Common myeloid progenitor, CD34-positive (primary cell): ENCODE measurements at regions not wholly inside any gene's neighbourhood (a gene's known extent, or its start where the extent isn't known, plus 50 kb on each side); places are given as distances from the start of the nearest gene placed in this dataset.

ENCODE experiments used
- CTCF ChIA-PET: fragments of 350-600 bp; sonication (Branson Sonifier 250); formaldehyde crosslinking; loops from one replicate; lab custom pipeline; 2021; ENCODE audit warnings: antibody characterized with exemption; lab: Charles Lee
- POLR2A ChIA-PET: fragments of 350-600 bp; sonication (Branson Sonifier 250); formaldehyde crosslinking; loops from one replicate; lab custom pipeline; 2021; ENCODE audit warnings: antibody characterized with exemption; lab: Charles Lee
- DNase-seq, 3 donors: peaks; one replicate each; pipeline versions ENCODE4 v3.0.0 to v3.0.0-alpha.2; 2013
- H3K27ac ChIP-seq, 2 experiments: 1 replicate in 1 of 2; 2 replicates in 1 of 2; pipeline ENCODE4 v1.7.0; 2013; ENCODE audit warnings: inconsistent platforms in 2 of 2, low read length in 2 of 2, mild to moderate bottlenecking in 2 of 2, low read depth in 1 of 2, moderate library complexity in 1 of 2; ENCODE audit not compliant: severe bottlenecking in 2 of 2, insufficient read depth in 1 of 2, poor library complexity in 1 of 2
- H3K27me3 ChIP-seq, 5 experiments: replicated peaks in 2 of 5; 1 replicate in 3 of 5; 2 replicates in 2 of 5; pipeline versions ENCODE4 v1.6.1 to v1.7.0; 2013; ENCODE audit warnings: low read length in 4 of 5, mild to moderate bottlenecking in 2 of 5, moderate library complexity in 2 of 5, inconsistent platforms in 1 of 5; ENCODE audit not compliant: insufficient read depth in 5 of 5, control insufficient read depth in 4 of 5
- H3K36me3 ChIP-seq, 4 experiments: 1 replicate in 2 of 4; 2 replicates in 2 of 4; pipeline versions ENCODE4 v1.6.1 to v1.7.0; 2013; ENCODE audit warnings: low read length in 3 of 4, control low read depth in 1 of 4, mild to moderate bottlenecking in 1 of 4; ENCODE audit not compliant: control insufficient read depth in 4 of 4, insufficient read depth in 4 of 4
- H3K4me1 ChIP-seq, 4 experiments: 1 replicate in 3 of 4; 2 replicates in 1 of 4; pipeline versions ENCODE4 v1.6.1 to v1.7.1; 2013; ENCODE audit warnings: low read length in 3 of 4, mild to moderate bottlenecking in 3 of 4, control low read depth in 1 of 4, inconsistent platforms in 1 of 4, moderate library complexity in 1 of 4; ENCODE audit not compliant: control insufficient read depth in 4 of 4, insufficient read depth in 4 of 4; ENCODE audit errors: control extremely low read depth in 1 of 4
- H3K4me3 ChIP-seq, 7 experiments: 1 replicate in 4 of 7; 2 replicates in 3 of 7; pipeline versions ENCODE4 v1.5.1 to v1.7.0; 2013; ENCODE audit warnings: mild to moderate bottlenecking in 7 of 7, low read length in 6 of 7, moderate library complexity in 6 of 7, inconsistent platforms in 2 of 7, low read depth in 2 of 7, control low read depth in 1 of 7; ENCODE audit not compliant: insufficient read depth in 4 of 7, control insufficient read depth in 1 of 7; ENCODE audit errors: extremely low read depth in 1 of 7
- H3K9me3 ChIP-seq, 5 experiments: 1 replicate in 4 of 5; 2 replicates in 1 of 5; pipeline versions ENCODE4 v1.6.1 to v1.7.1; 2013; ENCODE audit warnings: low read length in 4 of 5, mild to moderate bottlenecking in 2 of 5, inconsistent platforms in 1 of 5, low read depth in 1 of 5, moderate library complexity in 1 of 5; ENCODE audit not compliant: control insufficient read depth in 4 of 5, insufficient read depth in 2 of 5; ENCODE audit errors: control extremely low read depth in 1 of 5
- WGBS: methylation state at CpG from one replicate; pipeline ENCODE4 v1.1.5; 2013; ENCODE audit not compliant: insufficient coverage; 5-methylcytosine and 5-hydroxymethylcytosine counted together

- no peak for DNase-seq
- no peaks in the 10 kb centered on the region for H3K4me1 ChIP-seq
- ChIA-PET POLR2A (no interaction called here), CTCF (no interaction called here)
- H3K27me3 ChIP-seq = peaks cover 2 to 31% (median 5%) of the 10 kb centered on the region in 5 experiments
- 90% methylated on average over 3 of the region's 4 CpGs for WGBS
- H3K27ac ChIP-seq = no peak overlapping the region
- H3K9me3 ChIP-seq = no peaks in the 10 kb centered on the region
- no peaks in the 10 kb centered on the region for H3K36me3 ChIP-seq
- H3K4me3 ChIP-seq = no peak overlapping the region
Observed at GRCh38 chr16:54645345-54645744, 285.3 kb upstream of the IRX5 start.

DNA sequence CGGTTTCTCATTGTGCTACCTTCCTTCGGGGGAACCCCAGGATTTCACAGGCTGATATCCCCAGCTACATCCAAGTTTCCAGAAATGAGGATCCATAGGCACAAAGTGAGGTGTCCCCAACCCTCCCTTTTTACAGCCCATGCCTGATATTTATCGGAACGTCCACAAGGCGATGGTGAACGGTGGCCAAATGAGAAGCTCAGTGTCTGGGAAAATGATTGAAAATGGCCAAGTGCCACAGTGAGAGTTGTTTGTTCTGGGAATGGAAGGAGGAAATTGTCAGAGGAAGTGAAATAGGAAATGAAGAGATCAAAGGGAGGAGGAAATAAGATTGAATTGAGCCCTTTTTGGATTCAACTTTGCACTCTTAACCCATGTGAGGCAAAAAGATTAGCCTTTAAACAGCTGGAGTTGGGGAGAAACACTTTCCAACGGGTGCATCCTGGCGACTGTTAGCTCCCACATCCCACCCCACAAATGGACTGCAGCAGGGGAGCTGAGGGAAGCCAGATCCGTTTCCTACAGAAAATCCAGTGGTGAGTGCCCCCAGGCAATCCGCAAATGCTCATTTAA lies 294.4 kb upstream of the IRX5 start:
- POLR2A ChIA-PET = no interaction called here

GRCh38 chr16:54633943-54634362 lies 296.7 kb upstream of the IRX5 start:
- DNase-seq = peak in 1 of 3 donors; percentile 2
- no peaks in the 10 kb centered on the region for H3K9me3 ChIP-seq
- H3K27ac ChIP-seq = no peak overlapping the region
- no peak overlapping the region for H3K4me3 ChIP-seq
- H3K36me3 ChIP-seq = no peaks in the 10 kb centered on the region
- CTCF ChIA-PET = no interaction called here
- POLR2A ChIA-PET = no interaction called here
- H3K4me1 ChIP-seq = no peaks in the 10 kb centered on the region
- H3K27me3 ChIP-seq = peaks cover 0 to 33% (median 3%) of the 10 kb centered on the region in 5 experiments
- 86% methylated on average over 5 of the region's 6 CpGs for WGBS

More for the DNA sequence above, 294.4 kb upstream of the IRX5 start:
- H3K9me3 ChIP-seq = no peaks in the 10 kb centered on the region
- H3K36me3 ChIP-seq = no peaks in the 10 kb centered on the region
- no peak overlapping the region for H3K27ac ChIP-seq
- no peak overlapping the region for H3K4me3 ChIP-seq
- no peaks in the 10 kb centered on the region for H3K4me1 ChIP-seq
- CTCF ChIA-PET = no interaction called here
- WGBS = 67% methylated on average over 7 of the region's 10 CpGs
- peaks cover 0 to 24% (median 3%) of the 10 kb centered on the region in 5 experiments for H3K27me3 ChIP-seq
- DNase-seq = no peak

- WGBS = 87% methylated on average over 5 of the region's 13 CpGs
- H3K4me1 ChIP-seq = no peaks in the 10 kb centered on the region
- H3K4me3 ChIP-seq = no peak overlapping the region
- ChIA-PET CTCF (no interaction called here), POLR2A (no interaction called here)
- no peak for DNase-seq
- no peaks in the 10 kb centered on the region for H3K36me3 ChIP-seq
- no peak overlapping the region for H3K27ac ChIP-seq
- peaks cover 0 to 33% (median 5%) of the 10 kb centered on the region in 5 experiments for H3K27me3 ChIP-seq
- H3K9me3 ChIP-seq = no peaks in the 10 kb centered on the region
Observed at GRCh38 chr16:54632322-54633220, 298.1 kb upstream of the IRX5 start.

- H3K9me3 ChIP-seq = no peaks in the 10 kb centered on the region
- H3K4me1 ChIP-seq = no peaks in the 10 kb centered on the region
- no peak overlapping the region for H3K4me3 ChIP-seq
- H3K27me3 ChIP-seq = peaks cover 0 to 30% (median 5%) of the 10 kb centered on the region in 5 experiments
- WGBS = 87% methylated on average over 4 of the region's 4 CpGs
- no peak for DNase-seq
- ChIA-PET CTCF (interaction anchor here (0.6 kb wide), 1 partner anchor 67 kb away, joined by 3 read pairs; no protein-coding TSS in a partner anchor), POLR2A (no interaction called here)
- H3K27ac ChIP-seq = no peak overlapping the region
- no peaks in the 10 kb centered on the region for H3K36me3 ChIP-seq
Observed at GRCh38 chr16:54631782-54632181, 298.9 kb upstream of the IRX5 start.

- Histone ChIP-seq H3K4me1 (no peaks in the 10 kb centered on the region), H3K27me3 (peaks cover 0 to 21% (median 5%) of the 10 kb centered on the region in 5 experiments), H3K4me3 (no peak overlapping the region), H3K27ac (no peak overlapping the region), H3K36me3 (no peaks in the 10 kb centered on the region), H3K9me3 (no peaks in the 10 kb centered on the region)
- CTCF ChIA-PET = no interaction called here
- 100% methylated on average over 1 of the region's 4 CpGs for WGBS
- POLR2A ChIA-PET = no interaction called here
- no peak for DNase-seq
Observed at GRCh38 chr16:54630284-54630967, 300.2 kb upstream of the IRX5 start.
